Choroid plexus epithelial cell (primary cell): ENCODE measurements at regions not wholly inside any gene's neighbourhood (a gene's known extent, or its start where the extent isn't known, plus 50 kb on each side); places are given as distances from the start of the nearest gene placed in this dataset.
"Not testable (repeated sequence)": the region's sequence is repeated elsewhere in the genome, so short reads cannot be mapped to it uniquely, and the experiment has no call there.

Experiments used
- DNase-seq: peaks from one replicate; pipeline ENCODE4 v3.0.0-alpha.2; 2010; ENCODE audit warnings: low read depth
- H3K4me3 ChIP-seq: 2 replicates; pipeline ENCODE4 v1.5.1; 2011; ENCODE audit warnings: low read depth, mild to moderate bottlenecking, control low read depth, low read length, moderate library complexity
- TF ChIP-seq, protein P1 (sequence below): conservative IDR thresholded peaks from 2 replicates; pipeline ENCODE4 v1.5.1; 2011; ENCODE audit warnings: low read depth, mild to moderate bottlenecking, control low read depth, inconsistent platforms, low read length, moderate library complexity

GRCh38 chr4:34972189-34972588 lies 1272.1 kb downstream of the ARAP2 start:
- no peak for DNase-seq
- H3K4me3 ChIP-seq, result no peak overlapping the region
- TF ChIP-seq, protein P1, sequence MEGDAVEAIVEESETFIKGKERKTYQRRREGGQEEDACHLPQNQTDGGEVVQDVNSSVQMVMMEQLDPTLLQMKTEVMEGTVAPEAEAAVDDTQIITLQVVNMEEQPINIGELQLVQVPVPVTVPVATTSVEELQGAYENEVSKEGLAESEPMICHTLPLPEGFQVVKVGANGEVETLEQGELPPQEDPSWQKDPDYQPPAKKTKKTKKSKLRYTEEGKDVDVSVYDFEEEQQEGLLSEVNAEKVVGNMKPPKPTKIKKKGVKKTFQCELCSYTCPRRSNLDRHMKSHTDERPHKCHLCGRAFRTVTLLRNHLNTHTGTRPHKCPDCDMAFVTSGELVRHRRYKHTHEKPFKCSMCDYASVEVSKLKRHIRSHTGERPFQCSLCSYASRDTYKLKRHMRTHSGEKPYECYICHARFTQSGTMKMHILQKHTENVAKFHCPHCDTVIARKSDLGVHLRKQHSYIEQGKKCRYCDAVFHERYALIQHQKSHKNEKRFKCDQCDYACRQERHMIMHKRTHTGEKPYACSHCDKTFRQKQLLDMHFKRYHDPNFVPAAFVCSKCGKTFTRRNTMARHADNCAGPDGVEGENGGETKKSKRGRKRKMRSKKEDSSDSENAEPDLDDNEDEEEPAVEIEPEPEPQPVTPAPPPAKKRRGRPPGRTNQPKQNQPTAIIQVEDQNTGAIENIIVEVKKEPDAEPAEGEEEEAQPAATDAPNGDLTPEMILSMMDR, result no peak

DNA sequence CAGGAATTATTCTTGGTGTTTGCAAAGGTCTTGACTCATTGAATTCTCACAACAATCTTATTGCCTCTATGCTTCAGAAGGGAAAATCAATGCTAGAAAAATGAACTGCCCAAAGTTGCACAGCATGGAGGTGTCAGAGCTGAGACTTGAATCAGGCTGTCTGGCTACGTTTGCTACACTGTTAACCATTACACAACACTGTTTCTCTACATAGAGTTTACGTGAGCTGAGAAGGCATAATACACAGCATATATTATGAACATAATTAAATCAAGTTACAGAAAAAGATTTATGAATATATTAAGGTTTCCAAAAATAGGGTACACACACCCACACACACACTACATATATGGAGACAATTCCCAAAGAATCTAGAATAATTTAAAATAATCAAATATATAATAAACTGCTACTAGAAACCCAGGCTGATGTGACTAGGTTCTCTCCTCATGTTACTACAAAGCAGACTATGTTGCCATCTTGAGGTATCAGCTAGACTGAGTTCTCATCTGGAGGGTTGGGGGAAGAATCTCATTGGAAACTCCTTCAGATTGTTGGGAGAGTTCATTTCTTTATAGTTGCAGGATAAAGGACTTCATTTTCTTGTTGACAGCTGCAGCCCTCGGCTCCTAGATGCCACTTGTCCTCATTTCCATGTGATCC lies 1270.5 kb downstream of the ARAP2 start:
- DNase-seq, result no peak
- TF ChIP-seq, protein P1, result no peak
- H3K4me3 ChIP-seq, result no peak overlapping the region

DNA sequence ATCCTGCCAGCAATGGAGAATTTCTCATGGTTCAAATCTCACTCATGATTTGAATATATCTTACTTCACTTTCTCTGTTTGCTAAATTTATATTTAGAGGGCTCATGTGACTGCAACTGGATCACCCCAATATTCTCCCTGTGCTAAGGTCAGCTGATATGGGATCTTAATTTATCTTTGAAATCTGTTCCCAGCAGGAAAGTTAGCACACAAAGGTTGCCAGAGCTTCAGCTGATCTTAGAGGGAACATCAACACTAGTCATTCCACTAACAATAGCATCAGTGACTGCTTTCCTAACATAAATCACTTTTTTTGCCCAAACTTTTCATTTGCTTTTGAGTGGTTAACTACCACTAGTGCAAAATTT lies 1270.0 kb downstream of the ARAP2 start:
- TF ChIP-seq, protein P1, result no peak
- no peak for DNase-seq
- no peak overlapping the region for H3K4me3 ChIP-seq

- peak; percentile 61 for DNase-seq
- not testable (repeated sequence) for H3K4me3 ChIP-seq
Observed at GRCh38 chr4:35021222-35021621, 1223.1 kb downstream of the ARAP2 start.

DNA sequence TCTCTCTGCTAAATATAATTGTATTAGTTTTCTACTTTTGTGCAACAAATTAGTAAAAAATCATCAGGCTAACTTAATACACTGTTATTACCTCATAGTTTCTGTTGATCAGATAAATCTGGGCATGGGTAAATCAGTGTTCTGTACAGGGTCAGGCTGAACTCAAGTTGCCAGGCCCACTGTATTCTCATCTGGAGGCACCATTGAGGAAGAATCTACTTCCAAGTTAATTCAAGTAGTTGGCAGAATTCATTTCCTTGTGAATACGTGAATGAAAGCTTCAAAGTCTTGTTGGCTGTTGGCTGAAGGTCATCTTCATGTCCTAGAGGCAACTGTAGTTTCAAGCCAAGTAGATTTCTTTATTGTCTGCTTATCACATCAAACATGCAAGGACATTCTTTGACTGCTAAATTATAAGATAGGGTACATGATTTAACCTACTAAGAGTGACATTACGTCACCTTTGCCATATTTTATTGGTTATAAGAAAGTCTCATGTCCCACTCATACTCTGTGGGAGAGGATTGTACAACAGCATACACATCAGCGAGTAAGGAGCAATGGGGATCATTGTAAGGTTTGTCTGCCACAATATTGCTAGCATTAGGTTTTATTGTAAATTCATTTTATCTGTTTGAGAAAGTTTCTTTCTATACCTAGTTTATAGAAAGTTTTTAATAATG lies 1219.0 kb downstream of the ARAP2 start:
- TF ChIP-seq, protein P1, result no peak
- no peak overlapping the region for H3K4me3 ChIP-seq
- DNase-seq, result no peak

GRCh38 chr4:35038079-35038805 lies 1206.1 kb downstream of the ARAP2 start:
- TF ChIP-seq, protein P1, result no peak
- DNase-seq, result no peak

GRCh38 chr4:35038845-35039244 lies 1205.5 kb downstream of the ARAP2 start:
- no peak for DNase-seq
- TF ChIP-seq, protein P1, result no peak
- H3K4me3 ChIP-seq, result no peak overlapping the region

More at GRCh38 chr4:35038079-35038805, 1206.1 kb downstream of the ARAP2 start:
- H3K4me3 ChIP-seq, result no peak overlapping the region
